ENCODE measurements at regions not wholly inside any gene's neighbourhood (a gene's known extent, or its start where the extent isn't known, plus 50 kb on each side); places are given as distances from the start of the nearest gene placed in this dataset.

DNA sequence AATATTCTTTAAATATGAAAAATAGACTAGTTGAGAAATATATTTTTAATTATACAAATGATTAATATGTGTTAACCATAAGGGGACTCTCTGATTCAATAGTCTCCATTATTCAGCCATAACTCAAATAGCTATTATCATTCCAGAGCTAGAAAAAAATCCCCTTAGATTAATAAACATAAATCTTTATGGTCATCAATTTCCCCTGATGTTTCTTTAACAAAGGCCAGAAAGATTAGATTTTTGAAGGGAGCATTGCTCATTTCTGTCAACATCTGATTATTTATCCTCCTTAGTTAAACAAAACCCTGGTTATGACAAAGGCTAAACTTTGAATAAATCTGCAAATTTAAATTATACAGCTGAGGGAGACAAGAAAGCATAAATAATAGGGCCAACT lies 215.7 kb downstream of the PLA2G4A start:
- no peak for TF ChIP-seq EZH2phosphoT487 (IDR thresholded peaks at IDR 0.05; ENCODE audit: low read length)
- TF ChIP-seq, protein P1, sequence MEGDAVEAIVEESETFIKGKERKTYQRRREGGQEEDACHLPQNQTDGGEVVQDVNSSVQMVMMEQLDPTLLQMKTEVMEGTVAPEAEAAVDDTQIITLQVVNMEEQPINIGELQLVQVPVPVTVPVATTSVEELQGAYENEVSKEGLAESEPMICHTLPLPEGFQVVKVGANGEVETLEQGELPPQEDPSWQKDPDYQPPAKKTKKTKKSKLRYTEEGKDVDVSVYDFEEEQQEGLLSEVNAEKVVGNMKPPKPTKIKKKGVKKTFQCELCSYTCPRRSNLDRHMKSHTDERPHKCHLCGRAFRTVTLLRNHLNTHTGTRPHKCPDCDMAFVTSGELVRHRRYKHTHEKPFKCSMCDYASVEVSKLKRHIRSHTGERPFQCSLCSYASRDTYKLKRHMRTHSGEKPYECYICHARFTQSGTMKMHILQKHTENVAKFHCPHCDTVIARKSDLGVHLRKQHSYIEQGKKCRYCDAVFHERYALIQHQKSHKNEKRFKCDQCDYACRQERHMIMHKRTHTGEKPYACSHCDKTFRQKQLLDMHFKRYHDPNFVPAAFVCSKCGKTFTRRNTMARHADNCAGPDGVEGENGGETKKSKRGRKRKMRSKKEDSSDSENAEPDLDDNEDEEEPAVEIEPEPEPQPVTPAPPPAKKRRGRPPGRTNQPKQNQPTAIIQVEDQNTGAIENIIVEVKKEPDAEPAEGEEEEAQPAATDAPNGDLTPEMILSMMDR (IDR thresholded peaks at IDR 0.05; ENCODE audit: low read length), result no peak
- TF ChIP-seq EZH2 (optimal IDR thresholded peaks at IDR 0.05; ENCODE audit: low read depth, low read length), result no peak
- H3K27ac ChIP-seq (ENCODE audit: low read length), result no peak overlapping the region
- no peaks in the 10 kb centered on the region for H3K9me3 ChIP-seq (replicated peaks; ENCODE audit: insufficient read depth, low read length)
- H3K4me2 ChIP-seq (ENCODE audit: low read depth, low read length), result no peak overlapping the region
- H3K27me3 ChIP-seq (replicated peaks; ENCODE audit: insufficient read depth, low read length), result no peaks in the 10 kb centered on the region
- no peaks in the 10 kb centered on the region for H4K20me1 ChIP-seq (ENCODE audit: insufficient read depth, low read length)
- H3K4me3 ChIP-seq (ENCODE audit: low read length), result no peak overlapping the region
- no peak for DNase-seq
- no peaks in the 10 kb centered on the region for H3K9me2 ChIP-seq (replicated peaks; ENCODE audit: insufficient read depth, low read length)
- H3K4me1 ChIP-seq (ENCODE audit: low read length), result peaks cover 19% of the 10 kb centered on the region
- H3K9ac ChIP-seq (ENCODE audit: low read length), result no peak overlapping the region
- no peaks in the 10 kb centered on the region for H3K36me3 ChIP-seq (replicated peaks; ENCODE audit: insufficient read depth, low read length)
- no peak overlapping the region for H2AFZ ChIP-seq (ENCODE audit: low read length)
- no peaks in the 10 kb centered on the region for H3K79me2 ChIP-seq (ENCODE audit: low read length)
- H3F3A ChIP-seq (ENCODE audit: insufficient read depth, low read length), result peaks cover 4% of the 10 kb centered on the region

DNA sequence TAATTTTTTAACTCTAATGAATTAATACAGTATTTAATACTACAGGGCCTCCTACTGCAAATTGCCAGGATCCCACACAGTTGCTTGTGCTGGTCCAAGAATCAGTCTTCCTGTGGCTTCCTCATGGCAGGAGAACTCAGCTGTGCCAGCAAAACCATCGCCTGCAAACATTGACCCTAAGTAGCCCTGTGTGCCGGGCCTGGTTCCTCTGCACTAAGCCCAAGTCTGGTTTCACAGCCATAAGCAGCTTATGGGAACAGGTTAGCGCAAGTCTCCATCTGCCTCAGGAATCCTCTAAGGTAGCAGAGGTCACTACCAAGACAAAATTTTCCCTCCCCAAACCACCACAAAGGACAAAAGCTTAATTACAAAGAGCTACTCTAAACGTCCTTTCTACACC lies 216.6 kb downstream of the PLA2G4A start:
- no peak for DNase-seq
- Histone ChIP-seq H3K4me3 (ENCODE audit: low read length) (no peak overlapping the region), H3K79me2 (ENCODE audit: low read length) (no peaks in the 10 kb centered on the region), H2AFZ (ENCODE audit: low read length) (no peak overlapping the region), H4K20me1 (ENCODE audit: insufficient read depth, low read length) (no peaks in the 10 kb centered on the region), H3K27ac (ENCODE audit: low read length) (no peak overlapping the region), H3K27me3 (replicated peaks; ENCODE audit: insufficient read depth, low read length) (no peaks in the 10 kb centered on the region), H3K4me1 (ENCODE audit: low read length) (peaks cover 16% of the 10 kb centered on the region), H3K36me3 (replicated peaks; ENCODE audit: insufficient read depth, low read length) (no peaks in the 10 kb centered on the region), H3K9ac (ENCODE audit: low read length) (no peak overlapping the region), H3K9me3 (replicated peaks; ENCODE audit: insufficient read depth, low read length) (no peaks in the 10 kb centered on the region), H3K9me2 (replicated peaks; ENCODE audit: insufficient read depth, low read length) (no peaks in the 10 kb centered on the region), H3K4me2 (ENCODE audit: low read depth, low read length) (no peak overlapping the region), H3F3A (ENCODE audit: insufficient read depth, low read length) (no peaks in the 10 kb centered on the region)
- TF ChIP-seq EZH2 (optimal IDR thresholded peaks at IDR 0.05; ENCODE audit: low read depth, low read length) (no peak), EZH2phosphoT487 (IDR thresholded peaks at IDR 0.05; ENCODE audit: low read length) (no peak)
- TF ChIP-seq, protein P1 (IDR thresholded peaks at IDR 0.05; ENCODE audit: low read length), result no peak

DNA sequence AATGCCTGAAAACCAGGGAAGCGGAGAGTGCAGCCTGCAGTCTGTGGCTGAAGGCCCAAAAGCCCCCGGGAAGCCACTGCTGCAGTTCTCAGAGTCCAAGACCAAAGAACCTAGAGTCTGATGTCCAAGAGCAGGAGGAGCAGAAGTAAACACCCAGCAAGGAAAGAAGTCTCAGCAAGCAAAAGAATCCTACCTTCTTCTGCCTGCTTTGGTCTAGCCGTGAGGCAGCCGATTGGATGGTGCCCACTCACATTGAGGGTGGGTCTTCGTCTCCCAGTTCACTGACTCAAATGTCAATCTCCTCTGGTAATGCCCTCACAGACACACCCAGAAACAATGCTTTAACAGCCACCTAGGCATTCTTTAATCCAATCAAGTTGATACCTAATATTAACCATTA lies 217.5 kb downstream of the PLA2G4A start:
- Histone ChIP-seq H3K9me3 (replicated peaks; ENCODE audit: insufficient read depth, low read length) (no peaks in the 10 kb centered on the region), H3K4me1 (ENCODE audit: low read length) (peaks cover 19% of the 10 kb centered on the region), H3K27ac (ENCODE audit: low read length) (no peak overlapping the region), H4K20me1 (ENCODE audit: insufficient read depth, low read length) (no peaks in the 10 kb centered on the region), H3F3A (ENCODE audit: insufficient read depth, low read length) (no peaks in the 10 kb centered on the region), H3K9me2 (replicated peaks; ENCODE audit: insufficient read depth, low read length) (no peaks in the 10 kb centered on the region), H3K4me2 (ENCODE audit: low read depth, low read length) (no peak overlapping the region), H3K36me3 (replicated peaks; ENCODE audit: insufficient read depth, low read length) (no peaks in the 10 kb centered on the region), H3K27me3 (replicated peaks; ENCODE audit: insufficient read depth, low read length) (no peaks in the 10 kb centered on the region), H3K79me2 (ENCODE audit: low read length) (no peaks in the 10 kb centered on the region), H3K4me3 (ENCODE audit: low read length) (no peak overlapping the region), H3K9ac (ENCODE audit: low read length) (no peak overlapping the region), H2AFZ (ENCODE audit: low read length) (no peak overlapping the region)
- TF ChIP-seq, protein P1 (IDR thresholded peaks at IDR 0.05; ENCODE audit: low read length), result no peak
- no peak for TF ChIP-seq EZH2phosphoT487 (IDR thresholded peaks at IDR 0.05; ENCODE audit: low read length)
- DNase-seq, result no peak

Data from MM.1S (cell line).